ENCODE measurements at regions not wholly inside any gene's neighbourhood (a gene's known extent, or its start where the extent isn't known, plus 50 kb on each side); places are given as distances from the start of the nearest gene placed in this dataset.

DNA sequence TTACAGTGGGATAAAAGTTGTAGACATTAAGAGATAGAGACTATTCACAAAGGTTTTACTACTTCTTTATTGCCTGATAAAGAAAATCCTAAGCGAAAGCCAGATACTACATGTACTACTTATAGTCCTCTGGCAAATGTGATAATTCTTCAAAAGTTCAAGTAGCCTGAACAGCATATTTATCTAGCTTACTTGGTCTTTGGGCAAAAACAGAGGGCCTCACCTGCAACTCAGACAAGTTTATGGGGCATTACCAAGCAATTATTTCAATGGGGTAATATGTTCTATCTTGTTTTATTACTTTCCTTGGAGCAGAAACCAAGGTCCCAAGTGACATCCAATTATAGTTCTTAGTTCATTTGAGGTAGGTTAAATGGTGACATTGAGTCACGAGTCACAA, 390.1 kb upstream of the ARHGEF26 start:
- H3K36me3 ChIP-seq: no peaks in the 10 kb centered on the region
- H3K4me1 ChIP-seq: no peaks in the 10 kb centered on the region
- no peak for TF ChIP-seq Cebpa-rat (IDR thresholded peaks at IDR 0.05)
- no peaks in the 10 kb centered on the region for H4K20me1 ChIP-seq
- H3K9me3 ChIP-seq (replicated peaks in 1 of 11): peaks cover 0 to 14% (median 6%) of the 10 kb centered on the region in 11 experiments; a peak in 9 of 22 replicates
- no peak overlapping the region for H3K9ac ChIP-seq
- H3K4me3 ChIP-seq: no peak overlapping the region
- H3K27ac ChIP-seq: no peak overlapping the region
- H3K27me3 ChIP-seq: no peaks in the 10 kb centered on the region
- H3K4me2 ChIP-seq: no peak overlapping the region

- no peak overlapping the region for H3K4me3 ChIP-seq
- peaks cover 0 to 14% (median 6%) of the 10 kb centered on the region in 11 experiments; a peak in 9 of 22 replicates for H3K9me3 ChIP-seq (replicated peaks in 1 of 11)
- no peak overlapping the region for H3K27ac ChIP-seq
- no peaks in the 10 kb centered on the region for H3K27me3 ChIP-seq
- no peaks in the 10 kb centered on the region for H3K4me1 ChIP-seq
- H3K36me3 ChIP-seq: no peaks in the 10 kb centered on the region
- TF ChIP-seq Cebpa-rat (IDR thresholded peaks at IDR 0.05): no peak
- H4K20me1 ChIP-seq: no peaks in the 10 kb centered on the region
- H3K4me2 ChIP-seq: no peak overlapping the region
- H3K9ac ChIP-seq: no peak overlapping the region
Observed at GRCh38 chr3:153734777-153735551, 386.2 kb upstream of the ARHGEF26 start.

- Histone ChIP-seq H4K20me1 (no peaks in the 10 kb centered on the region), H3K36me3 (no peaks in the 10 kb centered on the region), H3K4me3 (no peak overlapping the region), H3K4me1 (no peaks in the 10 kb centered on the region), H3K9ac (no peak overlapping the region), H3K27me3 (no peaks in the 10 kb centered on the region), H3K27ac (no peak overlapping the region), H3K9me3 (replicated peaks in 1 of 11) (no peaks in the 10 kb centered on the region), H3K4me2 (no peak overlapping the region)
- TF ChIP-seq Cebpa-rat (IDR thresholded peaks at IDR 0.05): no peak
Observed at GRCh38 chr3:153740109-153740508, 381.1 kb upstream of the ARHGEF26 start.

- Histone ChIP-seq H3K4me1 (no peaks in the 10 kb centered on the region), H3K9me3 (replicated peaks in 1 of 11) (no peaks in the 10 kb centered on the region), H3K4me3 (no peak overlapping the region), H3K27me3 (no peaks in the 10 kb centered on the region), H3K9ac (no peak overlapping the region), H3K27ac (no peak overlapping the region), H3K36me3 (no peaks in the 10 kb centered on the region), H4K20me1 (no peaks in the 10 kb centered on the region), H3K4me2 (no peak overlapping the region)
- no peak for TF ChIP-seq Cebpa-rat (IDR thresholded peaks at IDR 0.05)
Observed at GRCh38 chr3:153744889-153745288, 376.3 kb upstream of the ARHGEF26 start.

DNA sequence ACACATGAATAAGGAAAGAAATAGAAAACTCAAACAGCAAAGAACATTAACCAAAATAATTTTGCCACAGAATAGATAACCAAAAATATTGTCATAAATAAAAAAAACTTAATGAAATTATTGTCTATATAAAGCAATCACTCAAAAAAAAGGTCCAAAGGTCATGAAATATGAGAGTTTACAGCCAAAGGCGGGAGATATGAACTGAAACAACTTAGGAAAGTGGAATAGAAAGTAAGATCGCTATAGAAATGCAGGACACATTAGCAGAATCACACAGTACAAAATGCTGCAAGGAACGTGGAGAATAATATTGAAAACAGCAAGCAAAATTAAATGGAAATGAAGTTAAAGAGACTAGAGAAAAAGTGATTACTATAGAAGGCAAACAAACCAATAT, 375.0 kb upstream of the ARHGEF26 start:
- no peaks in the 10 kb centered on the region for H3K36me3 ChIP-seq
- no peaks in the 10 kb centered on the region for H4K20me1 ChIP-seq
- H3K4me1 ChIP-seq: no peaks in the 10 kb centered on the region
- H3K27ac ChIP-seq: no peak overlapping the region
- no peaks in the 10 kb centered on the region for H3K27me3 ChIP-seq
- TF ChIP-seq Cebpa-rat (IDR thresholded peaks at IDR 0.05): no peak
- no peak overlapping the region for H3K4me3 ChIP-seq
- H3K4me2 ChIP-seq: no peak overlapping the region
- H3K9ac ChIP-seq: no peak overlapping the region
- H3K9me3 ChIP-seq (replicated peaks in 1 of 11): no peaks in the 10 kb centered on the region

DNA sequence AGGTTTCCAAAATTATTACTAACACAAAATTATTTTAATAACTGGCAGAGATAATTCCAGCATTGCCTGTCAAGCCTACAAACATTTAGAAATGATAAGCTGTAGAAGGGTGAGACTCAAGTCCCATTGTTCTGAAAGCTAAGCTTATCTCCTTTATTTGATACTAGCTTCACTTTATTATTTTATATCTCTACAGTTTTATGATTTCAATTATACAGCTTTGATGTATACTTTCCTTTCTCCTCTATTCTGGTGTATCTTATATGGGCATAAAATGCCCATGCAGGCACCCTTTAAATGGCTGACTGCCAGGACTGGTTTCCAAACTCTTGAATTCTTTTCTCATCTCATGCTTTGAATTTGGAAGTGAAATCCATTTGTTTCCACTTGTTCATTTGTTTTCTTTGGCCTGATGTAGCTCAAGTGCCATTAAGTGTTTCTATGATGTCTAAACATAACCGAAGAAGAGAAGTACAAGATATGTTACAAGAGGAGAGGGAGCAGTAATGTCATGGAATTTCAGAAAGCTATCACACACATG, 372.1 kb upstream of the ARHGEF26 start:
- no peaks in the 10 kb centered on the region for H3K36me3 ChIP-seq
- no peak overlapping the region for H3K27ac ChIP-seq
- H4K20me1 ChIP-seq: no peaks in the 10 kb centered on the region
- H3K27me3 ChIP-seq: no peaks in the 10 kb centered on the region
- no peak overlapping the region for H3K4me2 ChIP-seq
- H3K4me3 ChIP-seq: no peak overlapping the region
- no peaks in the 10 kb centered on the region for H3K4me1 ChIP-seq
- no peaks in the 10 kb centered on the region for H3K9me3 ChIP-seq (replicated peaks in 1 of 11)
- H3K9ac ChIP-seq: no peak overlapping the region
- no peak for TF ChIP-seq Cebpa-rat (IDR thresholded peaks at IDR 0.05)

DNA sequence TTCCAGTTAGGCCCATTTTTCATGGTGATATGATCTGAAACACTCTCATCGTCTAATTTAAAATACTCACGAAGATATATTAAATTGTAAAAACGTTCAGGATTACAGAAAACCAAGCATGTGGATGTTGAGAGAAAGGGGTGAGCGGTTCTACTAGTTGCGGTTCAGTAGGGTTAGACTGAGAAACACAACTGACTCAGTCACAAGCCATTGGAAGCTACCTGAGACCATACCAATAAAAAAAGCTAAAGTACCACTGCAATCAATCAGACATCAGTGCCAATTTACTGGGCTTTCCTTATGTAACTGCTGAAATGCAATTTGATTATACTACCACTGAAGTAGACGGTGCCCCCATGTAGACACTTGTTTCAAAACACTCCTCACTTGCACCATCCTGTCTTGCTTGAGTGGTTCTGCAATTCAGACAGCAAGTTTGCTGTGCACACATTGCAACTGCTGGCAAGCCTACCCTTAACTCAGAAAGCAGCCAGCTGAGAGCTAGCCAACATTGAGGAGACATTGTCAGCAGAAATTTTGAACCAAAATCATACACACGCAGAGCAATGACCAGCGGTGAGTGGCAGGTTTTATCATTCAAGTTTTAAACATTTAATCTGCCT, 368.7 kb upstream of the ARHGEF26 start:
- TF ChIP-seq Cebpa-rat (IDR thresholded peaks at IDR 0.05): no peak
- no peaks in the 10 kb centered on the region for H4K20me1 ChIP-seq
- no peaks in the 10 kb centered on the region for H3K9me3 ChIP-seq (replicated peaks in 1 of 11)
- H3K27ac ChIP-seq: no peak overlapping the region
- H3K4me1 ChIP-seq: no peaks in the 10 kb centered on the region
- H3K9ac ChIP-seq: no peak overlapping the region
- no peaks in the 10 kb centered on the region for H3K27me3 ChIP-seq
- no peak overlapping the region for H3K4me3 ChIP-seq
- H3K4me2 ChIP-seq: no peak overlapping the region
- no peaks in the 10 kb centered on the region for H3K36me3 ChIP-seq

- no peak overlapping the region for H3K27ac ChIP-seq
- no peaks in the 10 kb centered on the region for H3K9me3 ChIP-seq (replicated peaks in 1 of 11)
- H4K20me1 ChIP-seq: no peaks in the 10 kb centered on the region
- H3K9ac ChIP-seq: no peak overlapping the region
- no peaks in the 10 kb centered on the region for H3K27me3 ChIP-seq
- no peaks in the 10 kb centered on the region for H3K4me1 ChIP-seq
- H3K4me3 ChIP-seq: no peak overlapping the region
- no peak for TF ChIP-seq Cebpa-rat (IDR thresholded peaks at IDR 0.05)
- H3K36me3 ChIP-seq: no peaks in the 10 kb centered on the region
- no peak overlapping the region for H3K4me2 ChIP-seq
Observed at GRCh38 chr3:153753035-153753434, 368.2 kb upstream of the ARHGEF26 start.

- H4K20me1 ChIP-seq: no peaks in the 10 kb centered on the region
- no peak overlapping the region for H3K27ac ChIP-seq
- H3K9me3 ChIP-seq (replicated peaks in 1 of 11): no peaks in the 10 kb centered on the region
- H3K9ac ChIP-seq: no peak overlapping the region
- H3K27me3 ChIP-seq: no peaks in the 10 kb centered on the region
- H3K36me3 ChIP-seq: no peaks in the 10 kb centered on the region
- no peaks in the 10 kb centered on the region for H3K4me1 ChIP-seq
- no peak overlapping the region for H3K4me3 ChIP-seq
- TF ChIP-seq Cebpa-rat (IDR thresholded peaks at IDR 0.05): no peak
- H3K4me2 ChIP-seq: no peak overlapping the region
Observed at GRCh38 chr3:153756816-153757215, 364.4 kb upstream of the ARHGEF26 start.

- Histone ChIP-seq H3K4me3 (no peak overlapping the region), H3K27ac (no peak overlapping the region)
Observed at GRCh38 chr3:153757839-153758238, 363.4 kb upstream of the ARHGEF26 start.

More at GRCh38 chr3:153757839-153758238, 363.4 kb upstream of the ARHGEF26 start:
- Histone ChIP-seq H3K4me1 (no peaks in the 10 kb centered on the region), H3K9ac (no peak overlapping the region), H3K27me3 (no peaks in the 10 kb centered on the region), H4K20me1 (no peaks in the 10 kb centered on the region), H3K9me3 (replicated peaks in 1 of 11) (no peaks in the 10 kb centered on the region), H3K36me3 (no peaks in the 10 kb centered on the region), H3K4me2 (no peak overlapping the region)
- no peak for TF ChIP-seq Cebpa-rat (IDR thresholded peaks at IDR 0.05)

All from BLaER1 treated with 17β-estradiol and CSF1 and Interleukin-3, amounts not matched to agents 10 nM and 100 nM (cell line).